ENCODE measurements at regions not wholly inside any gene's neighbourhood (a gene's known extent, or its start where the extent isn't known, plus 50 kb on each side); places are given as distances from the start of the nearest gene placed in this dataset.

DNA sequence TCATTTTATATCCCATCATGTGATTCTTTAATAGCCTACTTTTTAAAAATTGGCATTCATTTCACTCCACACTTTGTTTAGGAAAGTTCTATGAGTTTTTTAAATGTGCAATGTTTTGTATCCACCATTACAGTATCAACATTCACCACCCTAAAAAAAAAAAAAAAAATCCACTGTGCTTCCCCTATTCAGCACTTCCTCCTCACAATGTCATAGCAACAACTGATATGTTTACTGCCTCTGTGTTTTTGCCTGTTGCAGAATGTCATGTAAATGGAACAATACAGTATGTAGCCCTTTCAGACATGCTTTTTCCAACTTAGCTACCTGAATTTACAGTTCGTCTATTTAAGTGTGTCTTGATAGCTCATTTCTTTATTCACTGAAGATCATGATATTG lies 754.2 kb downstream of the FAM181B start:
- no peak overlapping the region for H2BK120ac ChIP-seq (ENCODE audit: low read depth, low read length, poor library complexity, severe bottlenecking)
- TF ChIP-seq, protein P1, sequence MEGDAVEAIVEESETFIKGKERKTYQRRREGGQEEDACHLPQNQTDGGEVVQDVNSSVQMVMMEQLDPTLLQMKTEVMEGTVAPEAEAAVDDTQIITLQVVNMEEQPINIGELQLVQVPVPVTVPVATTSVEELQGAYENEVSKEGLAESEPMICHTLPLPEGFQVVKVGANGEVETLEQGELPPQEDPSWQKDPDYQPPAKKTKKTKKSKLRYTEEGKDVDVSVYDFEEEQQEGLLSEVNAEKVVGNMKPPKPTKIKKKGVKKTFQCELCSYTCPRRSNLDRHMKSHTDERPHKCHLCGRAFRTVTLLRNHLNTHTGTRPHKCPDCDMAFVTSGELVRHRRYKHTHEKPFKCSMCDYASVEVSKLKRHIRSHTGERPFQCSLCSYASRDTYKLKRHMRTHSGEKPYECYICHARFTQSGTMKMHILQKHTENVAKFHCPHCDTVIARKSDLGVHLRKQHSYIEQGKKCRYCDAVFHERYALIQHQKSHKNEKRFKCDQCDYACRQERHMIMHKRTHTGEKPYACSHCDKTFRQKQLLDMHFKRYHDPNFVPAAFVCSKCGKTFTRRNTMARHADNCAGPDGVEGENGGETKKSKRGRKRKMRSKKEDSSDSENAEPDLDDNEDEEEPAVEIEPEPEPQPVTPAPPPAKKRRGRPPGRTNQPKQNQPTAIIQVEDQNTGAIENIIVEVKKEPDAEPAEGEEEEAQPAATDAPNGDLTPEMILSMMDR (conservative IDR thresholded peaks at IDR 0.05): no peak
- no peak overlapping the region for H2BK5ac ChIP-seq (ENCODE audit: insufficient read length, low read length)
- Mint-ChIP-seq H3K4me3 (no peak overlapping the region), H3K36me3 (ENCODE audit: insufficient read depth in 1 of 3, low read depth in 3 of 3) (peaks cover 0 to 11% (median 0%) of the 10 kb centered on the region in 3 experiments; a peak in 1 of 7 replicates), H3K4me1 (no peaks in the 10 kb centered on the region), H3K27me3 (ENCODE audit: low read depth) (no peaks in the 10 kb centered on the region), H3K9me3 (peaks cover 5 to 15% of the 10 kb centered on the region in 2 experiments; a peak in 3 of 5 replicates), H3K27ac (no peak overlapping the region)
- no peak overlapping the region for H3K27ac ChIP-seq (ENCODE audit: insufficient read length, low read depth, low read length)
- H3K23ac ChIP-seq (ENCODE audit: insufficient read length, low read depth, low read length): no peak overlapping the region
- H3K4me1 ChIP-seq (ENCODE audit: insufficient read depth, low read length): no peaks in the 10 kb centered on the region
- DNase-seq: no peak
- H3K9ac ChIP-seq (ENCODE audit: extremely low read depth, insufficient read length, low read length): no peak overlapping the region
- no peaks in the 10 kb centered on the region for H3K9me3 ChIP-seq (ENCODE audit: control insufficient read depth, low read depth, low read length)
- no peak overlapping the region for H3K56ac ChIP-seq (ENCODE audit: insufficient read length, low read depth, low read length)
- H2AFZ ChIP-seq (ENCODE audit: low read length): no peak overlapping the region
- no peak overlapping the region for H3T11ph ChIP-seq (ENCODE audit: low read length)
- H3K27me3 ChIP-seq (ENCODE audit: insufficient read depth, low read length): no peaks in the 10 kb centered on the region
- H4K91ac ChIP-seq (ENCODE audit: insufficient read length, low read depth, low read length): no peak overlapping the region
- H2BK15ac ChIP-seq (ENCODE audit: low read depth, low read length): no peak overlapping the region
- H3K4ac ChIP-seq (ENCODE audit: low read depth, low read length): no peak overlapping the region
- no peaks in the 10 kb centered on the region for H3K23me2 ChIP-seq (ENCODE audit: insufficient read length, low read depth, low read length, poor library complexity, severe bottlenecking)
- WGBS (ENCODE audit: extremely low coverage, insufficient read length, low lambda C conversion rate): no CpG with 5 or more reads among the region's 1 CpG
- H2AK5ac ChIP-seq (ENCODE audit: insufficient read length, low read length): no peak overlapping the region
- no peaks in the 10 kb centered on the region for H3K79me1 ChIP-seq (ENCODE audit: insufficient read depth, low read depth, low read length, poor library complexity, severe bottlenecking)
- H3K18ac ChIP-seq (ENCODE audit: insufficient read length, low read depth, low read length): no peak overlapping the region
- no peak overlapping the region for H3K4me2 ChIP-seq (ENCODE audit: insufficient read depth, insufficient read length, low read length)
- no peaks in the 10 kb centered on the region for H4K20me1 ChIP-seq (ENCODE audit: control insufficient read depth, insufficient read depth, insufficient read length)
- H2BK20ac ChIP-seq (ENCODE audit: low read depth, low read length, poor library complexity, severe bottlenecking): no peak overlapping the region
- no peak overlapping the region for H4K5ac ChIP-seq (ENCODE audit: insufficient read length, low read depth, low read length)
- H3K14ac ChIP-seq (ENCODE audit: insufficient read depth, low read length): no peak overlapping the region
- H3K79me2 ChIP-seq (ENCODE audit: insufficient read depth, low read length): no peaks in the 10 kb centered on the region
- no peak overlapping the region for H4K8ac ChIP-seq (replicated peaks; ENCODE audit: insufficient read length, low read depth, low read length)
- H2BK12ac ChIP-seq (ENCODE audit: insufficient read length, low read depth, low read length): no peak overlapping the region

All from H9 (cell line).